MCF 10A (cell line): ENCODE measurements at regions not wholly inside any gene's neighbourhood (a gene's known extent, or its start where the extent isn't known, plus 50 kb on each side); places are given as distances from the start of the nearest gene placed in this dataset.
A peak's percentile ranks its signal among the peaks of the same experiment; 100 is the strongest.

Experiments
- BruUV-seq: library from RNA; stranded (reverse); fragments of 400-500 nt; replicated peaks from 2 replicates; lab custom pipeline; 2021; lab: Mats Ljungman, UMichigan
- CTCF ChIA-PET: fragments of 300-600 bp; sonication (Branson Sonifier 250); formaldehyde crosslinking; extraction: SDS; loops from one replicate; lab custom pipeline; 2021; ENCODE audit warnings: antibody characterized with exemption, inconsistent platforms; lab: Yijun Ruan, JAX
- POLR2A ChIA-PET: fragments of 300-600, 350-650 bp; sonication (Branson Sonifier 250); formaldehyde crosslinking; extraction: SDS; loops from one replicate; lab custom pipeline; 2020; ENCODE audit warnings: antibody characterized with exemption, inconsistent platforms; lab: Yijun Ruan, JAX
- DNase-seq: peaks from one replicate; pipeline ENCODE4 v3.0.0-alpha.2; 2018; ENCODE audit not compliant: unreplicated experiment
- H3K27ac Mint-ChIP-seq: one replicate; pipeline ENCODE4 v1.8.0; 2022; ENCODE audit warnings: mild to moderate bottlenecking, low read depth, mixed read lengths; ENCODE audit not compliant: unreplicated experiment
- H3K27me3 Mint-ChIP-seq: one replicate; pipeline ENCODE4 v1.8.0; 2022; ENCODE audit warnings: mixed read lengths; ENCODE audit not compliant: insufficient read depth, unreplicated experiment
- H3K36me3 Mint-ChIP-seq: one replicate; pipeline ENCODE4 v1.8.0; 2022; ENCODE audit warnings: mild to moderate bottlenecking, moderate library complexity, mixed read lengths; ENCODE audit not compliant: insufficient read depth, unreplicated experiment
- H3K4me1 Mint-ChIP-seq: one replicate; pipeline ENCODE4 v1.8.0; 2022; ENCODE audit warnings: mixed read lengths; ENCODE audit not compliant: insufficient read depth, unreplicated experiment
- H3K4me3 Mint-ChIP-seq: one replicate; pipeline ENCODE4 v1.8.0; 2022; ENCODE audit warnings: mild to moderate bottlenecking, moderate library complexity, mixed read lengths; ENCODE audit not compliant: unreplicated experiment
- H3K9me3 Mint-ChIP-seq: one replicate; pipeline ENCODE4 v1.8.0; 2022; ENCODE audit warnings: mixed read lengths; ENCODE audit not compliant: unreplicated experiment
- CTCF ChIP-seq: fragments of 200-600 bp; IDR thresholded peaks from one replicate; pipeline ENCODE4 v1.8.0; 2022; ENCODE audit warnings: antibody characterized with exemption, mild to moderate bottlenecking; ENCODE audit not compliant: unreplicated experiment
- intact Hi-C: fragments of 100-400 bp; cut with micrococcal nuclease; formaldehyde crosslinking; loops from 2 replicates; pipeline ENCODE4 v1.14.1; 2022

- H3K4me1 Mint-ChIP-seq, result peaks cover under 1% of the 10 kb centered on the region
- no peak for DNase-seq
- BruUV-seq, result no TSS peak
- no peaks in the 10 kb centered on the region for H3K36me3 Mint-ChIP-seq
- CTCF ChIA-PET, result interaction anchor here (0.6 to 0.8 kb wide), 2 partner anchors 13 to 831 kb away, joined by 3 read pairs; no protein-coding TSS in a partner anchor
- intact Hi-C loops, result no loop called here
- no peak overlapping the region for H3K4me3 Mint-ChIP-seq
- no peak for TF ChIP-seq CTCF
- no peak overlapping the region for H3K27ac Mint-ChIP-seq
- POLR2A ChIA-PET, result no interaction called here
- no peaks in the 10 kb centered on the region for H3K27me3 Mint-ChIP-seq
- no peaks in the 10 kb centered on the region for H3K9me3 Mint-ChIP-seq
Observed at GRCh38 chr2:14511541-14511940, 121.0 kb upstream of the LRATD1 start.

- intact Hi-C loops, result no loop called here
- Mint-ChIP-seq H3K27me3 (no peaks in the 10 kb centered on the region), H3K36me3 (peaks cover 4% of the 10 kb centered on the region)
Observed at GRCh38 chr2:14513903-14514302, 118.6 kb upstream of the LRATD1 start.

GRCh38 chr2:14516844-14517243 is 115.7 kb upstream of the LRATD1 start:
- H3K4me3 Mint-ChIP-seq, result no peak overlapping the region
- peak; percentile 60 for DNase-seq
- ChIA-PET CTCF (interaction anchor here (0.7 to 1.9 kb wide), 3 partner anchors 36 to 492 kb away, joined by 3 to 7 read pairs (median 3); no protein-coding TSS in a partner anchor), POLR2A (interaction anchor here (0.6 kb wide), 1 partner anchor 40 kb away, joined by 3 read pairs; no protein-coding TSS in a partner anchor)
- H3K9me3 Mint-ChIP-seq, result no peaks in the 10 kb centered on the region
- intact Hi-C loops, result no loop called here
- peak overlapping the region; percentile 4 for H3K27ac Mint-ChIP-seq
- no TSS peak for BruUV-seq
- H3K4me1 Mint-ChIP-seq, result peaks cover 15% of the 10 kb centered on the region
- no peaks in the 10 kb centered on the region for H3K27me3 Mint-ChIP-seq
- H3K36me3 Mint-ChIP-seq, result peaks cover 4% of the 10 kb centered on the region
- TF ChIP-seq CTCF, result no peak

More at GRCh38 chr2:14513903-14514302, 118.6 kb upstream of the LRATD1 start:
- DNase-seq, result no peak
- Mint-ChIP-seq H3K4me1 (peaks cover 8% of the 10 kb centered on the region), H3K9me3 (no peaks in the 10 kb centered on the region), H3K4me3 (no peak overlapping the region), H3K27ac (no peak overlapping the region)
- ChIA-PET CTCF (no interaction called here), POLR2A (no interaction called here)
- TF ChIP-seq CTCF, result no peak
- BruUV-seq, result no TSS peak

- peak overlapping the region; percentile 4 for H3K27ac Mint-ChIP-seq
- no peaks in the 10 kb centered on the region for H3K9me3 Mint-ChIP-seq
- no TSS peak for BruUV-seq
- CTCF ChIA-PET, result interaction anchor here (0.7 to 0.8 kb wide), 2 partner anchors 9 to 642 kb away, joined by 3 read pairs; no protein-coding TSS in a partner anchor
- POLR2A ChIA-PET, result no interaction called here
- no peak for TF ChIP-seq CTCF
- no peaks in the 10 kb centered on the region for H3K27me3 Mint-ChIP-seq
- H3K36me3 Mint-ChIP-seq, result peaks cover 4% of the 10 kb centered on the region
- intact Hi-C loops, result no loop called here
- DNase-seq, result no peak
- H3K4me3 Mint-ChIP-seq, result no peak overlapping the region
- H3K4me1 Mint-ChIP-seq, result peaks cover 15% of the 10 kb centered on the region
Observed at GRCh38 chr2:14517731-14518130, 114.8 kb upstream of the LRATD1 start.
